C4-2B (cell line): ENCODE measurements at regions not wholly inside any gene's neighbourhood (a gene's known extent, or its start where the extent isn't known, plus 50 kb on each side); places are given as distances from the start of the nearest gene placed in this dataset.

Experiments used
- H3K27ac ChIP-seq: fragments of 450-650 bp; 2 replicates; pipeline ENCODE4 v1.5.1; 2017
- ZFX ChIP-seq: fragments of 450-650 bp; IDR thresholded peaks from 2 replicates; pipeline ENCODE4 v1.6.1; 2017
- TF ChIP-seq, protein P1 (sequence below): fragments of 450-650 bp; conservative IDR thresholded peaks from 2 replicates; pipeline ENCODE4 v1.5.1; 2017; ENCODE audit warnings: mild to moderate bottlenecking

- no peak for TF ChIP-seq ZFX
- TF ChIP-seq, protein P1, sequence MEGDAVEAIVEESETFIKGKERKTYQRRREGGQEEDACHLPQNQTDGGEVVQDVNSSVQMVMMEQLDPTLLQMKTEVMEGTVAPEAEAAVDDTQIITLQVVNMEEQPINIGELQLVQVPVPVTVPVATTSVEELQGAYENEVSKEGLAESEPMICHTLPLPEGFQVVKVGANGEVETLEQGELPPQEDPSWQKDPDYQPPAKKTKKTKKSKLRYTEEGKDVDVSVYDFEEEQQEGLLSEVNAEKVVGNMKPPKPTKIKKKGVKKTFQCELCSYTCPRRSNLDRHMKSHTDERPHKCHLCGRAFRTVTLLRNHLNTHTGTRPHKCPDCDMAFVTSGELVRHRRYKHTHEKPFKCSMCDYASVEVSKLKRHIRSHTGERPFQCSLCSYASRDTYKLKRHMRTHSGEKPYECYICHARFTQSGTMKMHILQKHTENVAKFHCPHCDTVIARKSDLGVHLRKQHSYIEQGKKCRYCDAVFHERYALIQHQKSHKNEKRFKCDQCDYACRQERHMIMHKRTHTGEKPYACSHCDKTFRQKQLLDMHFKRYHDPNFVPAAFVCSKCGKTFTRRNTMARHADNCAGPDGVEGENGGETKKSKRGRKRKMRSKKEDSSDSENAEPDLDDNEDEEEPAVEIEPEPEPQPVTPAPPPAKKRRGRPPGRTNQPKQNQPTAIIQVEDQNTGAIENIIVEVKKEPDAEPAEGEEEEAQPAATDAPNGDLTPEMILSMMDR = no peak
- no peak overlapping the region for H3K27ac ChIP-seq
Observed at GRCh38 chr5:61737964-61738340, 405.9 kb downstream of the ZSWIM6 start.

DNA sequence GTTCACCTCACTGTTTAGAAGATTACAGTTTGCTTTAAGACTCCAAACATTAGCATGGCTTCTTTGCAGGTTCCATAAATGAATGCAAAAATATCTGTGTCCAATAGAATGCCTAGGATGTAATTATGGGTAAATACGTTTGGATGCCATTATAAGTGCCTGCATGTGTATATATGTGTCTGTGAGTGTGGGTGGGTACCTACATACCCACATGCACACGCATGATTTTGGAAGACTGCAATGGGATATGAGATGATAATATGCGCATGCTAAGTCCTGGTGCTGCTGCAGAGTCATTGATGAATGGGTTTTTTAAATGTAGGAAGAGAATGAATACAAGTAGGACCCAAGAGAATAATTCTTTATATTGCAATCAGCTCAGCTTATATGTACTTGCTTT is 406.4 kb downstream of the ZSWIM6 start:
- H3K27ac ChIP-seq = no peak overlapping the region
- TF ChIP-seq ZFX = no peak
- TF ChIP-seq, protein P1 = no peak

DNA sequence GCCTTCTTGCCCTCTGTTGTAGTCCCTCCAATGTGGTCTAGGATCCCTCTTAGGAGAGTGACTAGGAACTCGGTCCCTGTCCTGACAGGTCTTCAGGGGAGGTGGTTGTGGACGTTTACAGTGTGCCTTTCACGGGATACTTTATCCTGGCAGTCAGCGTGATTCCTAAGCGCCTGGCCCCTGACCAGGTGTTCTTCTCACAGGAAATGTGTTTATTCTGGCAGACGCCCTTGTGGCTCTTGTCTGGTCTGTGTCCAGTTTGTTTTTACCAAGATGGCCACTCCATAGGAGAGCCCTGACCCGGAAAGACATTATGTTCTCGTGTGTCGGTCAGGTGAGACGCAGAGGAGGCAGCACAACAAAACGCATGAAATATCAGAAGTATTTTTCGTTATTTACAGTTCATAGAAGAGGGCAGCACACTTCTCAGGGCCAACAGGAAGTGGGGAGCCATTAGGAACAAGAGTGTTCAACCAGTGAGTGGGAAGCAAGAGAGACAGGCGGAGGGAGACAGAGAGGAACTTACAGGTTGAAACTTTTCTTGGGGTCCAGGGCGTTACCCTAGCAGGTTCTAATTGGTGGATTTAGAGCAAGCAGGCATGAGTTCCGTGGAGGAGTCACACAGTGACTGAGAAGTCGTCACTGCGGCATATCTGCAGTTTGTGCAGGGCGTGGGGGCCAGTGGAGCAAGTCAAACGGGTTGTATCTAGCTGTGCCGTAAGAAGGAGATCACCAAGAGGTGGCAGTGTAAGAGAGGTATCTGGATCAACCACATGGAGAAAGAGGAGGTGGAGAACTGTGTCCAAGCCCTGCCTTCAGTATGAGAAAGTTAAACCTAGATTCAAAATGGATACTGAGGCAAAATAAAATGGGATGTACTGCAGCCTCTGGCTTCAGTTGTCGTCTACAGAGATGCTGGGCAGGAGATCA is 412.9 kb downstream of the ZSWIM6 start:
- TF ChIP-seq, protein P1 = peak; percentile 15; the same call in 1 of the 2 replicates
- no peak for TF ChIP-seq ZFX
- peak overlapping the region; percentile 16; the same call in 1 of the 2 replicates for H3K27ac ChIP-seq

GRCh38 chr5:61746831-61747575 is 414.9 kb downstream of the ZSWIM6 start:
- H3K27ac ChIP-seq = no peak overlapping the region
- TF ChIP-seq, protein P1 = no peak
- TF ChIP-seq ZFX = no peak

GRCh38 chr5:61748121-61748520 is 416.1 kb downstream of the ZSWIM6 start:
- no peak overlapping the region for H3K27ac ChIP-seq
- no peak for TF ChIP-seq ZFX
- TF ChIP-seq, protein P1 = no peak

GRCh38 chr5:61748651-61749050 is 416.6 kb downstream of the ZSWIM6 start:
- H3K27ac ChIP-seq = no peak overlapping the region
- no peak for TF ChIP-seq ZFX
- TF ChIP-seq, protein P1 = no peak

DNA sequence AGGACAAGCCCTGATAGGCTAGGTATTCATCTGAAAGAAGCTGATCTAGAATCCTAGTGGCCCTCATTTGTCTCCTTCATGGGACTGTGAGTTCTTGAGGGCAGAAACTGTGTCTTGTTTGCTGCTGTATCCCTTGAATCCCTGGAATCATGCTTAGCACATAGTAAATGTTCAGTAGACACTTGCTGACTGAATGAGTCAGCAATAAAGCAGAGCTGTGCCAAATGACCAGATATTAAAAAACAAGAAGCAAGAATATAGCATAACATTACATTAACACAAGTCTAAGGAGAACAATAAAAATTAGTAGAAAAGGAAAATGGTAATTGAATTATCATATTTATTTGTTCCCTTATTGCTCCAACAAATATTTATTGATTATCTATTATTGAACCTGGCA is 420.5 kb downstream of the ZSWIM6 start:
- TF ChIP-seq, protein P1 = no peak
- TF ChIP-seq ZFX = no peak

More for the DNA sequence above, 420.5 kb downstream of the ZSWIM6 start:
- H3K27ac ChIP-seq = no peak overlapping the region
